ENCODE measurements at regions not wholly inside any gene's neighbourhood (a gene's known extent, or its start where the extent isn't known, plus 50 kb on each side); places are given as distances from the start of the nearest gene placed in this dataset.

GRCh38 chr11:116124922-116125714 lies 620.9 kb upstream of the CADM1 start:
- TF ChIP-seq EP300 (IDR thresholded peaks at IDR 0.05; ENCODE audit: borderline replicate concordance) (no peak), CEBPB (IDR thresholded peaks at IDR 0.05) (no peak), TCF12 (IDR thresholded peaks at IDR 0.05; ENCODE audit: low read depth) (no peak), MAX (IDR thresholded peaks at IDR 0.05) (no peak), YY1 (IDR thresholded peaks at IDR 0.05; ENCODE audit: low read depth) (no peak)

Measured in Ishikawa (cell line).